COLO829 (cell line): ENCODE measurements at regions not wholly inside any gene's neighbourhood (a gene's known extent, or its start where the extent isn't known, plus 50 kb on each side); places are given as distances from the start of the nearest gene placed in this dataset.

Experiments
- DNase-seq: peaks from one replicate; pipeline ENCODE4 v3.0.0; 2012; ENCODE audit warnings: low spot score

DNA sequence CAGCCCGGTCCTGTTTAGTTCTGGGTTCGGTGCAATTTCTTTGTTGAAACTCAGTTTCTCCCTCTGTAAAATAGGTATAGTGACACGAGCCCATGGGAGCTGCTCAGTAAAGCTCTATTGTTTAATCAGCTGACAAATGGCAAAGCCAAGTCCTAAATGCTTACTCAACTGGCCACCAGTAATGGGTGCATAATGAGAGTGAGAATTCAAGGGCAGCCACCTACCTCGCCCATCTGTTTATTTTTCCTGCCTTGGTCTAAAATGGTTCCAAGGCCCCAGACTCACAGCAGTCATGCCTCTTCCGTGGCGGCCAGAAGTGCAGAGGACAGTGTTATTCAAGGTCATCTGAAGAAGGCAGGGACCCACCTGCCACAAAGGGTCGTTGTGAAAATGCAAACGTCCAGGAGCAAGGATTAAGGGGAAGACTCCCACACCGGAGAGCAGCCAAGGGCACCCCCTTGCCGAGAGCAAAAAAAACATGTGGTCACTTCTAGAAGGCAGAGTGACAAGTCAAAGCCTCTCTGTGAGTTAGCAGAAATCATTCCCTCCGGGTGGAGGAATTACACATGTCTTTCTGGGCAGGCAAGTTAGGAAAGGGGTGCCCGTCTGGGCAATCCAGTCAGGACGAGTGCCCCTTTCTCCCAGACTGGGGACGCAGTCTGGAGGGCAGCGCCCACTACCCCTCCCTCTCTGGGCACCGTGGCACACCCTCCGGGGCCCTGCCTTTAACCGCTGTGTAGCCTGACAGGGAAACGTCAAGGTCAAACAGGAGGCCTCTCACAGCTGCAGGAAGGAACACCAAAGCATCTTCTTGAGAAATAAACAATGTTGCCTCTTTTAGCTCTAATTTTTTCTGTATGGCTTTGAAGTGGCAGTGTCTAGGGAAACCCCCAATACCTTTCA lies 186.2 kb downstream of the FOXO1 start:
- no peak for DNase-seq

DNA sequence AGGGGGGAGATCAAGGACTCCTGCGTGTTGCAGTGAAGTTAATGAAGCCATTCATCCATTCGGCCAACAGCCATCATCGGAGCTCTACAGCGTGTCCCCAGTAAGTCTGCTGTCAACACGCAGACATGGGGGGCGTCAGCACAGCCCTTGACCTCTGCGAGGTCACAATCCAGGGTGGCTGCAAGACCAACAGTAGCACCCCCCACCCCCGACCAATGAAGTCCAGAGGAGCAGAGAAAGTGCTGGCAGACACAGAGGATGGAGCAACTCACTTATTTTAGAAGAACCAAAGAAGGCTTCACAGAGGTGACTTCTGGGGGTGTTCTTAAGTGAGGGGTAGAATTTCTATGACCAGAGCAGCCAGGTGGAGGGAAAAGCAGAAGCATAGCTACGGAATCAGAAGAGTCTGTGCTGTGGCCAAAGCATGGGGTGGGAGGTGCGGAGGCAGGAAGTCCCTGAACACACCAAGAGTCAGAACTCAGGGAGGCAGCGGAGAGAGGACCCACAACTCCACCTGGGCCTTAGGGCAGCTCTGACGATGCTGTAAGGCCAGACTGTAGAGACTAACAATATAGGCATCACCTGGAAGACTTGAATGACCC lies 185.4 kb downstream of the FOXO1 start:
- DNase-seq, result no peak

DNA sequence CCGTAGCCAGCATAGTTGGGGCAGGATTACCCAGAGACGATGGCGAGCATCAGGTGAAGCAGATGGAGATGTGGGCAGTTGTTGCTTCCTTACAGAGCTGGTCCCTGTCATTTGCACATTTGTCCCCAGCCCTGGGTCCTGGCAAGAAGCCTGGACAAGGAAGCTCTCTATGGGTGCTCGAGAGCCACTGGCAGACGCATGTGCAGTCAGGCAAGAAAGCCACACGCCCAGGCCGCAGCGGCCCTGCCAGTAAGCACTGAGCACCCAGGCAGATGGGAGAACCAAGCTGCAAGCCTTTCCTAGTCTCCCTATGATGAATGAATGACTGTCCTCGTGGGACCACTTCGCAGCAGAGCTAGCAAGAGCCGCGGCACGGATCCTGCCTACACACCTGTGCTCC lies 182.8 kb downstream of the FOXO1 start:
- no peak for DNase-seq

DNA sequence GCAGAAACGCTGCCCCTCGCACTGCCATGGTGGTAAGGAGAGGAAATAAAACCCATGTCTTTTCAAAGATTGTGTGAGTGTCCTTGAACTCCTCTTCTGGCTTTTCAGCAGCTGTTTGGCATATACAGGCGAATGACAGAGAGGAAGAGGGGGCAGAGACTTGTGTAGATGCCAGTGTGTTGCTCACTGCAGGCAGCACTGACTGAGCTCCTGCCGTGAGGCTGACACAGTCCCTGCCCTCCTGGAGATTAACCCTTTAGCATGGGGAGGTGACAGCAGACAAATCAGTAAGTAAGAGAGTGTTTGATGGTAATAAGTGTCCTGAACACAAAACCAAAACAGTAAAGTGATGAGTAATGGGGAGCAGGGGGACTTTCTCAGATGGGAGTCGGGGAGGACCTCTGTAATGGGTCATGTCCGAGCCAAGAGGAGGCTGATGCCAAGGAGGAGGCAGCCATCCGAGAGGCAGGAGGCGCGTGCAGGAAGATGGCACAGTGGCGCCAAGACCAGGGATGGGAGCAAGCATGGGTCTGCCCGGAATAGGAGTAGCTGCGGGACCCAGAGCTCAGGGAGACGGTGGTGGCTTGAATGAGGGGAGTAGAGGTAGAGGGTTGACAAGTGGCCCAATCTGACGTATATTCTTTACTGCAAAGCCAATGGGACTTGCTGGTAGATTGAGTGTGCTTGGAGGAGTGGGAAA lies 182.2 kb downstream of the FOXO1 start:
- no peak for DNase-seq

DNA sequence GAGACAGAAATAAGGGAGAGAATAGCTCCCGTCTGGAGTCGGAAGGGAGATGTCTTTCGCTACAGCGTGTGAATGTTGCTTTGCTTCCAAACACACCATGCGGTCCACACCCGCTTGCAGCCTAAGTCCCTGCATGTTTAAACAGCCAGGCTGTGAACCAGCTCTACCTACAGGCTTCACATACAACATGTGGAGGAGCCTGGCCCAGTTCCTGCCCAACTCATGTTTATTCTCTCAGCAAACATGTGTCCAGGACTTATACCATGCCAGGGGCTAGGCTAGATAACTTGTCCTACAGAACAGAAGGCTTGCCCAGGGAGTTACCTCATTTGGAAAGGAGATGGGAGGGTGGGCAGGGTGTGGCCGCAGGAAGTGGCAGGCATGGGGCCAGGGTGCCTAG lies 181.5 kb downstream of the FOXO1 start:
- no peak for DNase-seq

DNA sequence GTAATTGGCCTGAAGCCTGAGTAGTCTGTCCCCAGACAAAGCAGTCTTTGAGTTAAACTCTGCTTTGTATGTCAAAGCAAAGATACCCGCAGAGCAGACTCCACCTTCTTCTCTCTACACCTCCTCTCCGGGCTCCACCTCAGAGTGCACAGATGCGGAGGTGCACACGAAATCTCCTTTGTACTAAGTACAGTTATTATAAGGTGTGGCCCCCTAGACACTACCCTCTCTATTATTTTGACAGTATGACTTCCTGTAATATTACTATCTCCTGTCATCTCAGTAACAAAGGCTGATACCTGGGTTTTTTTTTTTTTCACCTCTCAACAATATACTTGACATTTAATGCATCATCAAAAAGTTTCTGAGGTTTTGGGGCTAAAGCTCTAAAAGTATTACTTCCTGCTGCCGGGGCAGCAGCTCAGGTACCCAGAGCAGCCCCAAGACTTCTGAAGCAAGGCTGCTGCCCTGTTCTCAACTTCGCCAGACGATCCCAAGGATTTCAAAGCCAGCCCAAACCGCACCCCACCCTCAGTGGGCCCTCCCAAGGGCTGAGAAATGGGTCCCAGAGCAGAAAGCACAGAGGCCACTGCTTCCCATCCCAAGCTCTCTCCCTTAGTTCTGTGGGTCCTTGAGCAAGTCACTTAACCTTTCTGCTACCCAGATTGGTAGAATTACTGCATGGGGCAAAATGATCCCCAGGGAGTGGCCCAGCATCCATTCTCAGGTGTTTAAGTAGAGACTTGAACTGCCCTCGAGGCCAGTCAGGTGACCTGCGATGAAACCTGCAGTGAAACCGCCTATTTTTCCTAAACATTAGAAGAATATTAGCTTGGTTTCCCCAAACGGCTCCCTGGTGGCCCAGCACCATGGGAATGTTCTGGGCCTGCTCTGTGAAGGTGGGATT lies 180.6 kb downstream of the FOXO1 start:
- peak; percentile 71 for DNase-seq

DNA sequence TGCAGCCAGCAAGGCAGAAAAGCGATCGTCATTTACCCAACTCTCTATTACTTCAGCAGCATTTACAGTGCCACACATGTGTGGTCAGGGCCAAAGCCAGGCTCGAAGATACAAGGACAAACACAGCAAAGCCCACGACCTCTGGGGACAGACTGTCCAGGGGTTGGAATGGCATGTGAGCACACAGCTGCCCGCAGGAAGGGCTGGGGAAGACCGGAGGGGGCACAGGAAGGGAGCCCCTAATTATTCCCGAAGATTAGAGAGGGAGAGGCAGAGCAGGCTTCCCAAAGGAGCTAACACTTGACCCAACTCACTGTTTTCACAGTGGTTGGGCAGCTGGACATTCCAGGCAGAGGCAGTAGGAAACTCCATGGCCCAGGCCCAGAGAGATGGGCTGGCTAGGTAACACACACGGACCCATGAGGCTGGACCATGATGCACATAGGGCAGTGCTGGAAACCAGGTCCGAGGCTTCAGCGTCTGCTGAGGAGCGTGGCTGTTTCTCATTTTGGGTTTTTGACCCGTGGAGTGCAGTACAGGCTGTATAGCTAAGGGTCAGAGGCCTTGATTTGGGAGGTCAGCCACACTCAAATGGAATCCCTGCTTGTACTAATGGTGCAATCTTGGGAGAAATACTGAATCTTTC lies 179.8 kb downstream of the FOXO1 start:
- DNase-seq, result no peak

DNA sequence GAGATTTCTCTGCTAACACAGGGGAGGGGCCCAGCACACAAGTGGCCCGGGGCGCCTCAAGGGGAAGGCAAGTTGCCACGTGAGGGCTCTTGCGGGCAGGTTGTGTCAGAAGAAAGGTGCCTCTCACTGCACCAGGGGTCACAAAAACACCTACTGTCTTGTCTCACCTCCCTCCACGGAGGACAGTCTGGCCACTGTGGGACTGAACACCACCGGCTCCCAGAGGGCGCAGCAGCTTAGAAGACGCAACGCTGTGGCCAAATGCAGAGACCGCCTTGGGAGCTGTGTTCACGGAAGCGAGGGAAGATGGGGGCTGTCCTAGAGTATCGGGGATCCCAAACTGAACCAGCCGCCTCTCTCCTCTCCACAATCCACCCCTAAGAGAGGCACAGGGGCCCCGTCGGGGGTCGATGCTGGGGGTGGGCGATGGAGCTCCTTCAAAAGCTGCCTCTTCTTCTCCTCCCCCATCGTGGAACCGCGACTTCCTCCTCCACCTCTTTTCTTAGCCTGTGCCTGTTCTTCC lies 177.5 kb downstream of the FOXO1 start:
- DNase-seq, result no peak

DNA sequence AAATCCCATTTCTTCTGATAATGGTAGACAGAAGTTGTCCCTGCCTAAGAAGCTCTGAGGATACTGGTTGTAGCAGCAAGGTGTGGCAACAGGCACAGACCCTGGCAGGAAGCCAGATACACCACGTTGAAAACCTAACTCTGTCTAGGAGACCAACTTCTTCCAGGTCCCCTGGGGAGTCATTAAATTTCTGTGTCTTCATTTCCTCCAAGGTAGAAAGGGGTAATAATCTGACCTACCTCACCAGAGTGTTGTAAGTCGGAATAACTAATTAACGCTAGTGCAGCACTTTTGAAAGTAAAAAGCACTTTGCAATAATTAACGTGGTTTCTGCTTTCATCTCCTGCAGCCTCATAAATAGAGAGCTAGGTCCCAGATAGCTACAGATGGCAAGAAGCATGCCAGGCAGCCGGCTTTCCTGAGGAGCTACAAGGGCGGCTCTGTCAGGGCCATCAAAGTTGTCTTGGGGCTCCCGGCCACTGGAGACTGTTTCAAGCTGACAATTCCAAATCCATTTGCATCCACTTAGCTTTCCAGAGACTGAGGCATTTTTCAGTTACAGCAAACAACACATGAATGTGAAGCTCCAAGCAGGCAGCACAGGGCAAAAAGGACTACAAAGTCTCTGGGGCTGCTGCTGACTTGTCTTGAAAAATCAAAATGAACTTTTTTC lies 176.2 kb downstream of the FOXO1 start:
- DNase-seq, result no peak

DNA sequence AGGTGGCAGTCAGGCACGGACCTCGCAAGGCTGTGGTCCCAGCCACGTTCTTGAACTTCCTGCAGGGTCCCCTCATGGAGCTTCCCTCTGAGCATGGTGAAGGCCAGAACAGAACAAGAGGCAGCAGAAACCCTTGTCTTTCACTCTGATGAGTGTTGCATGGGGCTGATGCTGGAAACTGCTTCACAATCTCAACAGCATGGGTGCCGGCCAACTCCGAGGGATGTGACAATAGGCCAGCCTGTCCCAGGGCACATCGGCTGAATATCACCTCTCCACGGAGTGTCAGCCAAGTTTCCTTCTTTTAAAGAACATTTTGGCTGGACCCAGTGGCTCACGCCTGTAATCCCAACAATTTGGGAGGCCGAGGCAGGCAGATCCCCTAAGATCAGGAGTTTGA lies 173.9 kb downstream of the FOXO1 start:
- DNase-seq, result no peak

DNA sequence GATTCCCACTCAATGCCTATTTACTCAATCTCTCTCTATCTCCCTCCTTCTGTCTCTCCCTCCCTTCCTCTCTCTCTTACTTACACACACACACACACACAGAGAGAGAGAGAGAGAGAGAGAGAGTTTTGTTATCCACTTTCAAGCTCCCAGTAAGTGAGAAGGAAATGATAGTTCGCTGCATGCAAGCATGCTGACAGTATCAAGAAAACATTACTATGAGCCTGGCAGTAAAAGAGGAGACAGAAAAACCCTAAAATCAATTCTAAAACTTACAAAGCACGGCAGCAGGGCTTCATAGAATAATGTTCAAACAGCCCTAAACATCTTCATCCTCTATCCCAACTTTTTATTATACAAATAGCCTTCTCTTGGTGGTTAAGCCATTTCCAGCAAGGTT lies 171.9 kb downstream of the FOXO1 start:
- no peak for DNase-seq

DNA sequence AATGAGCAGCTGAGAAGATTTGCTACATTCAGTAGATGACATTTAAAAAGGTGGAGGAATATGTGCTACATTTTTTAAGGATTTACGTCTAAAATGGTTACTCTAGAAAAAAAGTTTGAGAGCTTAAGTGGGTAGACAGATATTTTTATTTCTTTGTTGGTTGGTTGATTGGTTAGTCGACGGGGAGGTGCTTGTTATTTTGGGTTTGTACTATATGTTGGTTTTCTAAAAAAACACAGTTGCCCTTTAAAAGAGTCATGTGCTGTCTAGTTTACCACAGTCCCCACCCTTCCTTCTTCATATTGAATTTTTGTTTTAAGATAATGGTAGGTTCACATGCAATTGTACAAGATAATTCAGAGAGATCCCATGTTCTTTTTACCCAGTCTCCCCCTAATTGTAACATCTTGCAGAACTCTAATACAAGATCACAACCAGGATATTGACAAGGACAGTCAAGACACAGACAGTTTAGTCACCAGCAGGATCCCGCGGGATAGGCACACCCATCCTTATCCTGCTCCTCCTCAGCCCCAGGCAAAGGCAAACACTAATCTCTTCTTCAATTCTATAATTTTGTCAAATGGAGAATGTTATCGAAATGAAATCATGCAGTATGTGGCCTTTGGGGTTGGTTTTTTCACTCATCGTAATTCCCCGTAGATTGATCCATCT lies 171.4 kb downstream of the FOXO1 start:
- no peak for DNase-seq

DNA sequence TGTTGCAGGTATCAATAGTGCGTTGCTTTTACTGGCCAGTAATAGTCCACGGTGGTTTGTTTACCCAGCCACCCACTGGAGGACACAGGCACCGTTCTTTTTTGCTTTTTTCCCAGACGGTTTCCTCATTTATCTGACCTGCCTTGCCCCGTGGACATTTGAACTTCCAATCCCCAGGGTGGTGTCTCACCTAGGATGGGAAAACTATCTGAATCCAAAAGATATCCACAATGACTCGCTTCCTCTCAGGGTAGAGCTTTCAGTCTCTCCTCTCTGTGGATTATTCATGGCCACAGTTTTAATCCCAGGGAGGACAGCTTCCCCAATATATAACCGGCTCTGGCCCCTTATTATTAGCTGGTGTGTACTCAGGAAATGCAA lies 170.8 kb downstream of the FOXO1 start:
- DNase-seq, result peak; percentile 10

DNA sequence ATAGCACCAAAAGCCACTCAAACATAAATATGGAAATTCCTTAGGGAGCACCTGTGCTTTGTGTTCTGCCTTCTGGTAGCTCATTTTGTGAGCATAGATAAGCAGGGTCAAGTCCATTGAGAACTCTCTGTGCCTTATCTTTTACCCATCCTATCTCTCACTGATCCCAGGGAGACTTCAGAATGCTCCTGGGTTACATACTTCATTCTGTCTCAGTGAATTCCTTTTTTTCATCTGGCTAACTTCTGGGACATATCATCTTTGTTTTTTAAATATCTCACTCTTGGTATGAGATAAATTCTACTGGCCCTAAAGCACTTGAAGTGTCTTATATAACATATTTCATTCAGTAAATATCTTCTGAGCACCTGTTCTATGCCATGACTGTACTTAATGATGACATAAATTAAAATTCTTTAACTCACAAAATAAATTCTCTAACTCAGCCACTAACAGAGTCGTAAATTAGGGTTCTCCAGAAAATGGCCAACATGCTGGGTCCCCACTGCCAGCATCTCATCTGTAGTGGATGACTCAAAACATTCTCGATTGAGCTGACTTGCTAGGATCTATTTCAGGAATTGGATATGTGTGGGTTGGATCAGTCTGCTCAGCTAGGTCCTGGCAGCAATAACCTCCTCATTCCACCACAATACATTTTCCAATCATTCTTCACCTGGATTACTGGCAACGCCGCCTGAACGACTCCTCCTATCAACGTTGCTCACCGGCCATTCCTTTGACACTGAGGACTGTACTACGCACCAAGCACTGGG lies 170.2 kb downstream of the FOXO1 start:
- no peak for DNase-seq

DNA sequence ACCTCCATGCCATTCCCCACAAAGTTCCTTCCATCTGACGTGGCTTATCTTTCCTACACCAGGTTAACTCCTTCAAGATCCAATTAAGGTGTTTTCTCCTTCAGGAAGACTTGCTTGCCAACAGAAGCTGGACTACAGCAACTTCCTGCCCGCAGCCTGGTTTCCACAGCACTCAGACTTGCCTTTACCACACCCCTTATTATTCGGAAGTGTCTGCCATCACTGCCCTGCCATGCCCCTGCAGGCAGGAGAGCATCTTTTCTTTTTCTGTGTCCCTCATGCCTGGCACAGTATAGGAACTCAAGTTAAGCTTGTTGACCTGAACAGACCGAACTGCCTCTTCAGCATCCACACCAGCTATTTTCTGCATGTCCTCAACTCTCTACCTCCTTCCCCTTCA lies 168.0 kb downstream of the FOXO1 start:
- no peak for DNase-seq

DNA sequence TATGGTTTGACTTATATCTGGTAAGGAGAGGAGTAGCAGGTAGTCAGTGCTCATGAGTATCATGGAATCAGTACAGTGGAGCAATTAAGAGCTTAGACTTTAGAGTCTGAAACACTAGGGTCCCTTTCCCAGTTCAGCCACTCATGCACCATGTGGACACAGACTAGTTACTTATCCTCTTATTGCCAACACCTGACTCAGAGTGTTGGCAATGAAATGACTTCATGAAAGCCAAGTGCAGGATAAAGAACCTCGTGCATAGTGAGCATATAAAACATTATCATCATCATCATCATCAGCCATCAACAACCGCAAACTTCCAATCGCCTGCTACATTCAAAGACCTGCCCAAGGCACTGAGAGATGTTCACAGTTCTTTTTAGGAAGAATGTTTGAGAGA lies 164.2 kb downstream of the FOXO1 start:
- DNase-seq, result no peak

DNA sequence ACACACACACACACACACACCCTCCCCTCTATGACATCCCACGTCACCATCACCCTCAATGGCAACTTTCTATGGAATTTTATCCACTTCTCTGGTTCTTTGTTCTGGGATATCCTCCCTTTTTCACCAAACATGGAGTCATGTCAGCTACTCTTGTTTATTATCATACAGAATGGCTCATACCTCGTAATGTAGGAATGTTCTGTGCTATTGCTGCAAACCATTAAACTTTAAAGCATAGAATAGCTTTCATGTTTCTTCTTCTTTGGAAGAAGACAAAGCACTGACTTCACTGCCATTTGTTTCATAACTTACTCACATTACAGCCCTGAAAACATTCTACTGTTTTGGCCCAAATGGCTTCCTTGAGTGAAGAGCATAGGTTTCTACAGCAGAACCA lies 163.4 kb downstream of the FOXO1 start:
- DNase-seq, result no peak

DNA sequence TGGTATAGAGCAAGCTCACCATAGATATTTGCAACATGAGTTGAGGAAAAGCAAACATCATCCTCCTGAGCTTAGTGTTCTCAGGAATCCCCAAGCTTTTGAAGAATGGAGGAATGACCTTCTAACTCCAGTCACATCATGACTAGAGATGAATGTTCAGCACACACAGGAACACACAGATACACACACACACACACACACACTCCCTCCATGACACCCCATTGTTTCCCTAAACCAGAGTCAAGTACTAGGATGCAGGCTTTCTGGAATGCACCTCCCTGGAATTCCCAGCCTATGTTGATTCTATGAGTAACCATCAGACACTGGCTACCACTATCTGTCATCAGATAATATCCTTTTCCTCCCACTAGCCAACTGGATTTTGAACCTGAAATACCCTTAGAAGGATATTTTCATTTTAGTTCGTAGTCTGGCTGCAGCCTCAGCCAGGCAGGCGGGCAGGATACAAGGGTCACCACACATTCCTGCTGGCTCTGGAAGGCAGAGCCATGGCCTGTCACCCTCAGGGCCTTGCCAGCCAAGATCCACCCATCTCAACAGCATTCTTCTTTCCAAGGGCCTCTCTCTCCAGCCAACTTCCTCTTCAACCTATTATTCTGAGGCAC lies 162.4 kb downstream of the FOXO1 start:
- no peak for DNase-seq

DNA sequence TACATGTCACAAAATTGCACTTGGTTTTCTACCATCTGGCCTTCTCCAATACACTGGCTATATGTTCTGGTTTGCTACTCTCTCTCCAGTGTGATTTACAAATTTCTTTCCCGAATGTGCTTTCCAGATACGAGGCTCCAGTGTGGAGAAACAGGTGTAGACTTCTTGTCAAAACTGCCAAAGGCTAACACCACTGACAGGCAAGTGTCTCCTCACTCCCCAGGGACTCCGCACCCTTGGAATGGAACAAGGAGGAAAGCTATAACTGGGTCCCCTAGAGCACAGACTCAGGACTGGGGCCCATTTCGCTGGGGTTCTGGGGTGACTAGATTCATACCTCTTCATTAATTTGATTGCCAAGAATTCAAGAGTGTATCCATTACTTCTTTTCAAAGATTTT lies 161.8 kb downstream of the FOXO1 start:
- DNase-seq, result no peak
